ENCODE measurements at regions not wholly inside any gene's neighbourhood (a gene's known extent, or its start where the extent isn't known, plus 50 kb on each side); places are given as distances from the start of the nearest gene placed in this dataset.

- no peaks in the 10 kb centered on the region for H3K27me3 Mint-ChIP-seq
- POLR2A ChIA-PET, result no interaction called here
- no peaks in the 10 kb centered on the region for H3K4me1 Mint-ChIP-seq (ENCODE audit: low read depth)
These were observed 326.1 kb downstream of the SLITRK6 start for GRCh38 chr13:85473144-85473543.

GRCh38 chr13:85469320-85469719 lies 329.9 kb downstream of the SLITRK6 start:
- Mint-ChIP-seq H3K36me3 (no peaks in the 10 kb centered on the region), H3K4me1 (ENCODE audit: low read depth) (no peaks in the 10 kb centered on the region), H3K4me3 (no peak overlapping the region), H3K9me3 (no peaks in the 10 kb centered on the region), H3K27ac (no peak overlapping the region), H3K27me3 (no peaks in the 10 kb centered on the region)
- intact Hi-C loops (cut with micrococcal nuclease), result no loop called here
- DNase-seq, result no peak
- CTCF ChIA-PET, result no interaction called here
- POLR2A ChIA-PET, result no interaction called here

More at GRCh38 chr13:85473144-85473543, 326.1 kb downstream of the SLITRK6 start:
- DNase-seq, result no peak
- CTCF ChIA-PET, result no interaction called here
- Mint-ChIP-seq H3K27ac (no peak overlapping the region), H3K4me3 (no peak overlapping the region), H3K36me3 (no peaks in the 10 kb centered on the region), H3K9me3 (no peaks in the 10 kb centered on the region)
- intact Hi-C loops (cut with micrococcal nuclease), result no loop called here

- Mint-ChIP-seq H3K4me3 (no peak overlapping the region), H3K4me1 (ENCODE audit: low read depth) (no peaks in the 10 kb centered on the region), H3K27ac (no peak overlapping the region), H3K27me3 (no peaks in the 10 kb centered on the region), H3K36me3 (no peaks in the 10 kb centered on the region), H3K9me3 (peaks cover 7% of the 10 kb centered on the region)
- ChIA-PET POLR2A (no interaction called here), CTCF (no interaction called here)
- no peak for DNase-seq
- intact Hi-C loops (cut with micrococcal nuclease), result no loop called here
These were observed 336.3 kb downstream of the SLITRK6 start for GRCh38 chr13:85462792-85463425.

- CTCF ChIA-PET, result no interaction called here
- Mint-ChIP-seq H3K4me1 (ENCODE audit: low read depth) (no peaks in the 10 kb centered on the region), H3K9me3 (peaks cover 16% of the 10 kb centered on the region), H3K4me3 (no peak overlapping the region), H3K27ac (no peak overlapping the region), H3K27me3 (no peaks in the 10 kb centered on the region), H3K36me3 (no peaks in the 10 kb centered on the region)
- no peak for DNase-seq
- POLR2A ChIA-PET, result no interaction called here
- intact Hi-C loops (cut with micrococcal nuclease), result no loop called here
These were observed 337.6 kb downstream of the SLITRK6 start for GRCh38 chr13:85461621-85462020.

- H3K4me3 Mint-ChIP-seq, result no peak overlapping the region
- no peak overlapping the region for H3K27ac Mint-ChIP-seq
- DNase-seq, result no peak
- CTCF ChIA-PET, result no interaction called here
- peaks cover 2% of the 10 kb centered on the region for H3K9me3 Mint-ChIP-seq
- no peaks in the 10 kb centered on the region for H3K36me3 Mint-ChIP-seq
- intact Hi-C loops (cut with micrococcal nuclease), result no loop called here
- no peaks in the 10 kb centered on the region for H3K4me1 Mint-ChIP-seq (ENCODE audit: low read depth)
- H3K27me3 Mint-ChIP-seq, result no peaks in the 10 kb centered on the region
- POLR2A ChIA-PET, result no interaction called here
These were observed 353.7 kb downstream of the SLITRK6 start for GRCh38 chr13:85445534-85445933.

GRCh38 chr13:85441975-85442374 lies 357.2 kb downstream of the SLITRK6 start:
- Mint-ChIP-seq H3K4me1 (ENCODE audit: low read depth) (no peaks in the 10 kb centered on the region), H3K4me3 (no peak overlapping the region), H3K36me3 (no peaks in the 10 kb centered on the region), H3K27ac (no peak overlapping the region), H3K9me3 (no peaks in the 10 kb centered on the region), H3K27me3 (no peaks in the 10 kb centered on the region)
- ChIA-PET CTCF (no interaction called here), POLR2A (no interaction called here)
- intact Hi-C loops (cut with micrococcal nuclease), result no loop called here
- DNase-seq, result no peak

- no peaks in the 10 kb centered on the region for H3K27me3 Mint-ChIP-seq
- DNase-seq, result no peak
- ChIA-PET CTCF (no interaction called here), POLR2A (no interaction called here)
- H3K27ac Mint-ChIP-seq, result no peak overlapping the region
- intact Hi-C loops (cut with micrococcal nuclease), result no loop called here
- H3K4me1 Mint-ChIP-seq (ENCODE audit: low read depth), result no peaks in the 10 kb centered on the region
- no peaks in the 10 kb centered on the region for H3K9me3 Mint-ChIP-seq
- no peaks in the 10 kb centered on the region for H3K36me3 Mint-ChIP-seq
- no peak overlapping the region for H3K4me3 Mint-ChIP-seq
These were observed 357.9 kb downstream of the SLITRK6 start for GRCh38 chr13:85441364-85441763.

- no peak for DNase-seq
- Mint-ChIP-seq H3K27ac (no peak overlapping the region), H3K4me1 (ENCODE audit: low read depth) (no peaks in the 10 kb centered on the region), H3K4me3 (no peak overlapping the region), H3K27me3 (no peaks in the 10 kb centered on the region), H3K36me3 (no peaks in the 10 kb centered on the region), H3K9me3 (peaks cover 2% of the 10 kb centered on the region)
- ChIA-PET CTCF (no interaction called here), POLR2A (no interaction called here)
- intact Hi-C loops (cut with micrococcal nuclease), result no loop called here
These were observed 363.2 kb downstream of the SLITRK6 start for GRCh38 chr13:85436029-85436428.

GRCh38 chr13:85434927-85435326 lies 364.3 kb downstream of the SLITRK6 start:
- intact Hi-C loops (cut with micrococcal nuclease), result no loop called here
- Mint-ChIP-seq H3K36me3 (no peaks in the 10 kb centered on the region), H3K9me3 (peaks cover 2% of the 10 kb centered on the region)

GRCh38 chr13:85432881-85433280 lies 366.3 kb downstream of the SLITRK6 start:
- H3K27me3 Mint-ChIP-seq, result no peaks in the 10 kb centered on the region
- H3K27ac Mint-ChIP-seq, result no peak overlapping the region
- peaks cover 4% of the 10 kb centered on the region for H3K9me3 Mint-ChIP-seq
- POLR2A ChIA-PET, result no interaction called here
- CTCF ChIA-PET, result no interaction called here
- DNase-seq, result no peak
- intact Hi-C loops (cut with micrococcal nuclease), result no loop called here
- H3K4me1 Mint-ChIP-seq (ENCODE audit: low read depth), result no peaks in the 10 kb centered on the region
- H3K36me3 Mint-ChIP-seq, result no peaks in the 10 kb centered on the region
- no peak overlapping the region for H3K4me3 Mint-ChIP-seq

More at GRCh38 chr13:85434927-85435326, 364.3 kb downstream of the SLITRK6 start:
- H3K4me3 Mint-ChIP-seq, result no peak overlapping the region
- ChIA-PET CTCF (no interaction called here), POLR2A (no interaction called here)
- no peaks in the 10 kb centered on the region for H3K27me3 Mint-ChIP-seq
- H3K4me1 Mint-ChIP-seq (ENCODE audit: low read depth), result no peaks in the 10 kb centered on the region
- no peak overlapping the region for H3K27ac Mint-ChIP-seq
- DNase-seq, result no peak

- ChIA-PET CTCF (no interaction called here), POLR2A (no interaction called here)
- Mint-ChIP-seq H3K4me3 (no peak overlapping the region), H3K27me3 (no peaks in the 10 kb centered on the region), H3K27ac (no peak overlapping the region), H3K36me3 (no peaks in the 10 kb centered on the region), H3K9me3 (peaks cover 4% of the 10 kb centered on the region), H3K4me1 (ENCODE audit: low read depth) (no peaks in the 10 kb centered on the region)
- no peak for DNase-seq
- intact Hi-C loops (cut with micrococcal nuclease), result no loop called here
These were observed 367.5 kb downstream of the SLITRK6 start for GRCh38 chr13:85431720-85432119.

- H3K4me3 Mint-ChIP-seq, result no peak overlapping the region
- intact Hi-C loops (cut with micrococcal nuclease), result no loop called here
- no peaks in the 10 kb centered on the region for H3K4me1 Mint-ChIP-seq (ENCODE audit: low read depth)
- H3K27ac Mint-ChIP-seq, result no peak overlapping the region
- ChIA-PET POLR2A (no interaction called here), CTCF (no interaction called here)
- no peak for DNase-seq
- H3K36me3 Mint-ChIP-seq, result no peaks in the 10 kb centered on the region
- no peaks in the 10 kb centered on the region for H3K27me3 Mint-ChIP-seq
- peaks cover 4% of the 10 kb centered on the region for H3K9me3 Mint-ChIP-seq
These were observed 368.9 kb downstream of the SLITRK6 start for GRCh38 chr13:85430216-85430794.

GRCh38 chr13:85427416-85427815 lies 371.8 kb downstream of the SLITRK6 start:
- Mint-ChIP-seq H3K4me1 (ENCODE audit: low read depth) (no peaks in the 10 kb centered on the region), H3K9me3 (peaks cover 3% of the 10 kb centered on the region), H3K4me3 (no peak overlapping the region), H3K36me3 (no peaks in the 10 kb centered on the region), H3K27ac (no peak overlapping the region), H3K27me3 (no peaks in the 10 kb centered on the region)
- intact Hi-C loops (cut with micrococcal nuclease), result no loop called here
- ChIA-PET POLR2A (no interaction called here), CTCF (no interaction called here)
- DNase-seq, result no peak
